GM19023 (cell line): ENCODE measurements at regions not wholly inside any gene's neighbourhood (a gene's known extent, or its start where the extent isn't known, plus 50 kb on each side); places are given as distances from the start of the nearest gene placed in this dataset.

Experiments used
- ATAC-seq: cut with Tn5 transposase; IDR thresholded peaks from one replicate; pipeline ENCODE4 v1.9.1; 2021; ENCODE audit warnings: mild to moderate bottlenecking, moderate library complexity; ENCODE audit not compliant: unreplicated experiment

DNA sequence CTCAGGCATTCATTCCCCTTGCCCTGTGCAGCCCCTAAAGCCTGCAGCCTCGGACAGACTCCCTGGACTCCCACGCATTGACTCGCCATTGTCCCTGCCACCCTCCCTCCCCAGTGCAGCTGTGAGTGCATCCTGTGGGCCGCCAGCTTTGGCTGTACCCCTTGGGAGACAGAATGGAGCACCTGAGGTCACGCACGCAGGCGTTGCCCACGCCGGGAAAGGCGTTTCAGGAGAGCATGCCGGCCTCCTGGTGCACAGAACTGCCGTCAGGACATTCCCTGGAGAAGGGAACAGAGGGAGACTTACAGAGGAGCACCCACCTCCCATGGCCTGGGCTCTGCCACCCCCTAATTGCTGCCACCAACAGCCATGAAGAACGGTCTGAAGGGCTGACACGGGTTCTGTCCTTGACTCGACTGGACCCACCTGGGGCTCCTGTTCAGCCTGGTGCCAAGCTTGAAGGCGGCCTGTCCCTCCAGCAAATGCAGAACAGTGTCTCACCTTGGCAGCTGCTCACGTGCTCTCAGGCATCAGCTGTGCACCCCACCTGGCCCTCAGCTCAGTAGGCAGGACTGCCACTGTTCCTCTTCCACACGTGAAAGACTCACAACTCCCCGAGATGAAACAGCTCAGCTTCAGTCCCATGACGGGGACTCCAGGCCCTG is 503.8 kb downstream of the BRD1 start:
- ATAC-seq: no peak

DNA sequence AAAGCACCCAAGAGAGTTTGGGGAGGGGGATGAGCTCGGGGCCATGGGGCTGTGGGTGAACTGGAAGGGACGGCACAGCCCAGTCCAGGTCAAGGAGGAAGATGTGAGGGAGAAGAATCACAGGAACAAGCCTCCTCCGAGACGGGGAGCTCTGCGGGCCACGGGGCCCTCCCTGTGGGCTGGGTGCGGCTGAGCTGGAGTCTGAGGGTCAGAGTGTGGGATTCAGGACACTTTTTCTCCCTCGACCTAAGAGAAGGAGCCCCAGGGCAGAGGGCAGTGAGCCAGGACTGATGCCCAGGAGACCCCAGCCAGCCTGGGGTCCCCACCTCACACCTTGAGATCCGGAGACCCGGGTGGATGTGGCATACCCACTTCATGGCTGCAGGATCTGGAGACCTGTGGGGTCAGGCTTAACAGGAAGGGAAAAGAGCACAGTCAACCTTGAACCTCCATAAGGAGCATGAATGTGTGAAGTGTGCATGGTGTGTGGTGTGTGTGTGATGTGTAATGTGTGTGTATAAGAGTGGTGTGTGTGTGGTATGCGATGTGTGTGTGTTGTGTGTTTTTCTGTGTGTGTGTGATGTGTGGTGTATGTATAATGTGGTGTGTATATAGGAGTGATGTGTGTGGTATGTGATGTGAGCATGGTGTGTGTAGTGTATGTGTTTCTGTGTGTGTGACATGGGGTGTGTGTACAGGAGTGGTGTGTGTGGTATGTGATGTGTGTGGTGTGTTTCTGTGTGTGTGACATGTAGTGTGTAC is 504.6 kb downstream of the BRD1 start:
- no peak for ATAC-seq

DNA sequence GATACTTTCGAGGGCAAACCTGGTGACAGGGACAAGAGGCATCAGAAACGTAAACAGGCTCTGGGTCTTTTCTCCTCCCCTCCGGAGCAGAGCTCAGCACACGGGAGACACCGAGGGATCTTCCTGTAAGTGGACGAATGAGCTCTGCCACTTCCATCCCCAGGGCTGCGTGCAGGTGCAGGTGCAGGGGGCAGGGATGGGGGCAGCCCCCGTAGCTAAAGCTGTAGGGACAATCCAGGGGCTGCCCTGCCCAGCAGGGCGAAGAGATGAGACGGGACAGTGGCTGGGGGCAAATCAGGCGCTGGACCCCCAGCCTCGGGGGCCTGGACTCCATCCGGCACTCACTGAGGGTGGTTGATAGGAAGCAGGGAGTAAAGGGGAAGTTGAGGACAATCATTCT is 505.4 kb downstream of the BRD1 start:
- ATAC-seq: no peak

DNA sequence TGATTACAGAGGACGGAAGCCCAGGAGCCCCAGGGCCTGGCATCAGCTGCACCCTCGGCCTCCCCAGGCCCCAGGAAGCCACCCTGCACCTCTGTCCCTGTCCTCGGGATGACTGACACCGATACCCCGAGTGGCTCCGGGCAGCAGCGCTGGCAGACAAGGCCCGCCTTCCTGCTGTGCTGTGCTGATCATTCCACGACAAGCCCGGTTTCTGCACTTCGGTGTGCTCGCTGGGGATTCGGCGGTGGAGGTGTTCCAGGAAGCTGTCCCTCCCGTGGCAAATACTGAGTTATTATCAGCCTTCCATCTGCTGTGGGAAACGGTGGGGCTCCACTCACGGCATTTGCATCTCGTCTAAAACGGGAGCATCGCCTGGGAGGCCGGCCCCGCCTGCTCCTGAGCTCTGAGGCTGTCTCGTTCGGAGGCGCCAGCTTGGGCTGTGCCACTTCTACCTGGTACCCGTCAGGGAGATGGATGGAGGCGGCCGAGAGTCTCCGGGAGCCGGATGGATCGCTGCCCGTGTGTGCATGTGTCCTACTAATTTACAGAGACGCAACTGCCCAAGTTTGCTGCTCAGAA is 506.1 kb downstream of the BRD1 start:
- ATAC-seq: no peak

DNA sequence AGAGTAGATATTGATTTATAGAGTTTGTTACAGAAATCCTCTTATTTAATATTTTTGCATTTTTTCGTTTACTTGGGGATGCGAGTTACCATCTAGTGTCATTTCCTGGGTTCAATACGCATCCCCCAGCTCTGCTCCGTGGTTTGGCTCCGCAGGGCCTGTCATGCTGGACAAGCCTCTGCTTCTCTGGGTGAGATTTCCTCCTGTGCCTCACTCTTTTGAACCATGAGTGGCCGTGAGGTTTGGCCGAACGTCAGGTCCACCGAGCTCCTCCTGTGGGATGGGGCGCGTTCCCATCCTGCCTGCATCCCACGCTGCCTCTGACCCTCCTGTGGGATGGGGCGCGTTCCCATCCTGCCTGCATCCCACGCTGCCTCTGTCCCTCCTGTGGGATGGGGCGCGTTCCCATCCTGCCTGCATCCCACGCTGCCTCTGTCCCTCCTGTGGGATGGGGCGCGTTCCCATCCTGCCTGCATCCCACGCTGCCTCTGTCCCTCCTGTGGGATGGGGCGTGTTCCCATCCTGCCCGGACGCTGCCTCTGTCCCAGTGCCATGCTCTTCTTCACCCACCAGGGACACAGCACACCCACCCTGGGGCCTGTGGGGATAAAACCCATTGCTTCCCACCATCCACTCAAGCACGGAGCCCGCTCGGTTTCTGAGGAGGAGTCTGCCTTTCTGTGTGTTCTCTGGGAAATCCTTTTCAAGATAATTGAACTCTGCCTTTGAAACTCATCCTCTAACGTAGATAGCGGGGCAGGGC is 506.8 kb downstream of the BRD1 start:
- no peak for ATAC-seq

DNA sequence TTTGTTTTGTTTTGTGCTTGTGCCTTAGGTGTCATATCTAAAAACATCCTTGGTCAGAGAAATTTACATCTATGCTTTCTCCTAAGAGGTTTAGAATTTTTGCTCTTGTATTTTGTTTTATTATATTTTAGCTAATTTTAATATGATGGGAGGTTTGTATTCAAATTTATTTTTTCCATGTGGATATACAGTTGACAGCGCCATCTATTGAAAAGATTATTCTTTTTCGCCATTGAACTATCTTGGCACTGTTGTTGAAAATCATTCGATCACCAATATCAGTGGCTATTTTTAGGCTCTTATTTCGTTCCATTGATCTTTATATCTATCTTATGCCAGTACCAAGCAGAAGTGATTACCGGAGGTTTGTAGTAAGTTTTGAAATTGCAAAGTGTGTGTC is 510.3 kb downstream of the BRD1 start:
- no peak for ATAC-seq

DNA sequence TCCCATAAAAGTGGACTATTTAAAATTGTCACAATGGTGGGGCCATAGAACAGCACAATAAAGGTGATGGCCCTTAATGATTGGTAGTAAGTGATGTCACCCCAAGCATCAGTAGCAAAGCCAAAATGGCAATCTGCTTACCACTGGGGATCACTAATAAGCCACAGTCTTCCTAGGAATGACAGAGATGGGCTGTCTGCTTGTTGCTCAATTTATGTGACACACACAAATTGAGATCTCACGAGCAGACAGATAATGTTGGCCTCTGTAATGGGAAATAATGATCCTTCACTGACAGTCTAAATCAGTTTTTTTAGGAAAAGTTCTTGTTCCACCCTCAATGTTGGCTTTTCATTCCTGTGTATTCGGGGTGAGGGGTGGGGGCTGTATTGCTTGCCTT is 515.1 kb downstream of the BRD1 start:
- no peak for ATAC-seq

DNA sequence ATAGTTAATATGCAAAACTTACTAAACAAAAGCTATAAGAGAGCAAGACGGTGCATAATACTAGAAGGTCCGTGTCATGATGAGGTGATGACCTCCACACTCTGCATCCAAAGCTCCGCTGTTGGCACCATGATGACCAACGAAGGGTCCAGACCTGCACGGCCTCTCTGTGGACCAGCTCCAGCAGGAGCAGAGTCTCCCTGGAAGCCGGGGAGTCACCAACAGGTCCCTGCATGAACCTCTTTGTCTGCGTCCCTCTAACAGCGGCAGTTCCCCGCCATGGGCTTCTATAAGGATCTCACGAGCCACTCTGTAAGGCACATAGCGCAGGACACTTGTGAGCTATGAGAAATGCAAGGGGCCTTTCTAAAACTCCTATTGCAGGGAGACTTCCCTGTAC is 517.3 kb downstream of the BRD1 start:
- no peak for ATAC-seq

DNA sequence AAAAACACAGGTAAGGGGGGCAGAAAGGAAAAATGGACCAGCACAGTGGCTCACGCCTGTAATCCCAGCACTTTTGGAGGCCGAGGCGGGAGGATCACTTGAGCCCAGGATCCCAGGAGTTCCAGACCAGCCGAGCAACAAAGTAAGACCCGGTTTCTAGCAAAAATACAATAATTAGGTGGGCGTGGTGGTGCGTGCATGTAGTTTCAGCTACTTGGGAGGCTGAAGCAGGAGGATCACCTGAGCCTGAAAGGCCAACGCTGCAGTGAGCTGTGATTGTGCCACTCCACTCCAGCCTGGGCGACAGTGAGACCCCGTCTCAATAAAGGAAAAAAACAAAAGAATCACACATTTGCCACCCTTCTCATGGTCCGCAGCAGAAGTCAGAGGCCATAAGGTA is 519.4 kb downstream of the BRD1 start:
- no peak for ATAC-seq

DNA sequence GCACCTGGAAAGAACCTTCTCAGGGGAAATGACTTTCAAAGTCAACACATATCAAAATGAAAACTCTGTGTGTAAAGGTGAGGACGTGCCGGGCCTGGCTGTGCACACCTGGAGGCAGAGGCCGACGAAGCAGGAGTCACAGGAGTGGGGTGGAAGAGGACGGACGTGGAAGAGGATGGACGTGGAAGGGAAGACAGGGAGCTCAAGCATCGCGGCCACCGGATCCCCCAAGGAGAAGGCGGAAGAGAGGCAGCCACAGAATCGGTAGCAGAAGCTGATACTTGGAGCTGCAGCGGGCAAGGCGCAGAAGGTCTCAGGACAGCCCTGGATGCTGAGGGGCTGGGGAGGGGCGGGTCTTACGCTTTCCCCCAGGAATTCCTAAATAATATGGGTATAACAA is 519.8 kb downstream of the BRD1 start:
- ATAC-seq: no peak

DNA sequence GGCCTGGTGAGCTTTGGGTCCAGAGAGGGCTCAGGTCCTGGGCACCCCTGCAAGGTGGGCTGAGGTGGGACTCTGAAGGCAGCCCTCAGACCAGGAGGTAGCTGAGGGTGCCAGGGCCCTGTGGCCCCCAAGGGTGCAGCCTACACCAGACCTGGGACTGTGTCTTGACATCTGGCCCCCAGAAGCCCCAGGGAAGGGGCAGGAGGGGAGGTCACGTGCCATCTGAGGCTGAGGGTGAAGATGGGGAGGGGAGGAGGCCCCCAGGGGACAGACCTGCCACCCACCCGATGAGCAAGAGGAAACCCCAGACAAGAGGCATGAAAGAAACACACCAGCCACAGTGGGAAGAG is 520.2 kb downstream of the BRD1 start:
- ATAC-seq: no peak

DNA sequence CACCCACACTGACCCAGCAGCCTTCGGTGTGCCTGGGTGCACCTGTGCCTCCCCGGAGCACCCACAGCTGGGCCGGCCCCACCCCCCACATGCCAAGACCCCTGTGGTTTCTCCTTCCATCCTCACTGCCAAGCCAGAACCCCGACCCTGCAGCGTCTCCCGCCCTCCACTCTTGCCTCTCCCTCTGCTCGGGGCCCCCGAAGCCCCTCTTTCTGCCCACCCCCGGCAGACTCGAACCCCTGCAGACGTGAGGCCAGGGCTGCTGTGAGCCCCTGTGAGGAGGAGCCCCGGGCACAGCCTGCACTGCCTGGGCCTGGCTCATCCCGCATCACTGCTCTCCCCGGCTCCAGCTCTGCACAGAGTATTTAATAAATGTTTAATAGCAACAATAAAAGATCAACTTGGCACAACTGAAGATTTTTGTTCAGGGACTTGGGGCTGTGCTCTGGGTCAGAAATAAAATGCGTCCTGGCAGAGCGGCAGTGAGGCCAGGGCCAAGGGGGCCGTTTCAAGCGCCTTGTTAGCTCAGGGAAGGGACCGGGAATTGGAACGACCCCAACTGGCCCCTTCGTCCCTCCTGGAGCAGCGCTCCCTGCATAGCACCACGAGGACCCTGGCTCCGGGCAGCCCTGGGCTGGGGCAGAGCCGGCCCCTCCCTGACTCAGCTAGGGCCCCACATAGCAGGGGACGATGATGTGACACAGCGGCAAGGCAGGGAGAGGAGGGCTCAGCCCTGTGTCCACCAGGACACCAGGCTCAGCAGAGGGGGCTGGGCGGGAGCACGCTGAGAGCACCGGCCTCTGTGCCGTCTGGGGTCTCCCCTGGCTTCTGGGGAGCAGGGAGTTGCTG is 520.8 kb downstream of the BRD1 start:
- ATAC-seq: no peak

DNA sequence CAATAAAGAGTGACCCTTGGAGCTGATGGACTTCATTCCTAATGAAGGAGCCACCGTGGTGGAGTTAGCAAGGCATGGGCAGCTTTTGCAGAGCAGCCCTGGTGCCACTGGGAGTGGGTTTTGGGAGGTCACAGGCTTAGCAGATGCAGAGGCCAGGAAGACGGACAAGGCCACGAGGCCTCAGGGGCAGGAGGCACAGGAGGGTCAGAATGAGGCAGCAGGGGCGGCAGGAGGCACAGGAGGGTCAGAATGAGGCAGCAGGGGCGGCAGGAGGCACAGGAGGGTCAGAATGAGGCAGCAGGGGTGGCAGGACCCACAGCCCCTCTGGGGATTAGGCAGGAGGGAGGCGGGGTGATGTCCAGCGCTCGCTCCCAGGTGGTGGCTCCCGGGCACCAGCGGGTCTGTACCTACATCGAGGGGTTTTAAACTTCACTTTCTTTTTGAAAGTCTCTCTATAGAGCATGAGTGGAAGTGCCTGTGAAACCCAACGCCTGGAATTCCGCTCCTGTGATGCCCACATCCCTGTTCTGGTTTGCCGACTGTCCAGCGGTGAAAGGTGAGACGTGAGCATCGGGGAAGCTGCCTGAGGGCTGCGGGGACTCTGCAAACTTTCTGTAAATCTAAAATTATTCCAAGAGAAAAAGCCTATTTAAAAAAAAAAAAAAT is 521.6 kb downstream of the BRD1 start:
- no peak for ATAC-seq

DNA sequence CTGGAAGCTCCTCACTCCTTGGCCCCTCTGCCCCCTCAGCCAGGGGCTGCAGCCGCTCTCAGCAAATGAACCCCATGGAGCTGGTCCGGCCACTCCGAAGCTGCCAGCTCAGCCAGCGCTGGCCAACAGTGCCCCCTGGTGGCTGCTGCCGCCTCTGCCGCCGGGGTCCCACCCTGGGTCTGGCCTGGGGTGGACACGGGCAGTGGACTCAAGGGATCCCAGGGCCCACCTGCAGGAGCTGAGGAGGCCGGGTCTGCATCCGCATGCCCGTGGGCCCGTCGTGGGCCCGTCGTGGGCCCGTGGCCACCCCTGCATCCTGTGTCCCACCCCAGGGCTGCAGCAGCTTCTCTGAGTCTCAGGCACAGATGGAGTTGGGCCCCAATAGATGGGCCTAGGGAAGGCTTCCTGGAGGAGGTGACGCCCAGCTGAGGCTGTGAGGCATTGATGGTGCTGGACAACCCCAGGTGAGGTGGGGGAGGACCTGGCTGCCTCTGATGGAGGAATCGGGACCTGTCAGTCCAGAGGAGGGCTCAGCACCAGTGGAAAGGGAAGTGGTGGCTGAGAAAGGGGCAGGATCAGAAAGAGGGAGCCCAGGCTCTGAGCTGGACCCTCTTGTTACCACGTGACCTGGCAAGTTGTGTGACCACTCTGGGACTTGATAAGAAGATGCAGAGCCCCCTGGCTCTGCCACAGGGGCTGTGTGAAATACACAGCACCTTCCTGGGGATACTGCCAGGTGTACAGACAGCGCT is 522.3 kb downstream of the BRD1 start:
- no peak for ATAC-seq

DNA sequence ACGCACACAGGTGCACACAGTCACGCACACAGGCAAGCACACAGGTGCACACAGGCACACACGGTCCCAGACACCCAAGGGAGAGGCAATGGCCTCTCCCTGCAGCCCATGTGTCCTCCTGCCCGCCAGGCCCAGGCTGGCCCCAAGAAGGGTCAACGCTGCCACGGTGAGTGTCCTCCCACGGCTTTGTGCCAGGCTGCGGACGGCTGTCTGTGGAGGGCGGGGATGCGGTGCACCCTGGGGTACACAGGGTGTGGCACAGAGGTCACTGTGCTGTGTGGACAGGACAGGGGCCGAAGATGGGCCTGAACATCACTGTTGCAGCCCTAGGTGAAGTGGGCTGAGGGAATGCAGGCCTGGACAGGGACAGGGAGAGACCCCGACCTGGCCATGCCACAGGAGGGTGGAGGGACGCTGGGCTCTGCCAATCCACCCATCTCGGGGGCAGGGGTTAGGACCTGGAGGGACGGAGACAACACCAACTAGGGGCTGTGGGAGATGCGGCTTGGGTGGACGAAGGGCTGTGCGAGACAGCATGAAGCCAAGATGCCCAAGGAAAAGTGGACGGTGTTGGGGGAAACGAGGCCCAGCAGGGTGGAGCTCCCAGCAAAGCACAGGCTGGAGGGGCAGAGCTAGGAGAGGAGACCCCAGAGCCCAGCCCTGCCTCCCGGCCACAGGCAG is 523.8 kb downstream of the BRD1 start:
- no peak for ATAC-seq

DNA sequence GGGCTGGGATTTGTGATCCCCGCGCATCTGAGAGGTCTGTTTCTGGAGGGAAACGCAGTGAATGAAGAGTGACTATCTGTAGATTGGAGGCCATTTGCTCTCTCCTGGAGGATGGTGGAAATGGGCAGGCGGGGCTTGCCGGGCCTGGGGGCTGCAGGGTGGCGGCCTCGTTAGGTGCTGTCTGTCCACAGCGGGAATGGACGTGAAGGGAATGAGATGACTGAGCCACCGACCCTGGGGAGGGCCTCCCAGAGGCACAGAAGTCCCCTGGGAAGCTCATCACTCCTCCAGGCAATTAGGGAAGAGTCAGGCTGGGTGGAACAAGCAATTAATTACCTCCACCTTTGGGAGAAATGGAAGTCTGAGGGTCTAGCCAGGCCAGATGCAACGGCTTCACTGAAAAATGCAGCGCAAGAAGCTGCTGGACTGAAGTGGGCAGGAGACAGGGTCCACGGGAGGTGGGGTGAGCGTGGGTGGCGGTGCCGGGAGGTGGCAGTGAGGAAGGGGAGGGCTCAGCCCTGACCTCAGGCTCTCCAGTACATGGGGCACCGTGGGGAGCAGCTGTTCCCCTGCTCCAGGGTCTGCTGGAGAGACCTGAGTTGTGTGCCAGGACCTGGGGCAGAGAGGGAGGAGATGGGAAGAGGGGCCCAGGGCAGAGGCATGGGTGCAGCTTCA is 524.5 kb downstream of the BRD1 start:
- no peak for ATAC-seq

DNA sequence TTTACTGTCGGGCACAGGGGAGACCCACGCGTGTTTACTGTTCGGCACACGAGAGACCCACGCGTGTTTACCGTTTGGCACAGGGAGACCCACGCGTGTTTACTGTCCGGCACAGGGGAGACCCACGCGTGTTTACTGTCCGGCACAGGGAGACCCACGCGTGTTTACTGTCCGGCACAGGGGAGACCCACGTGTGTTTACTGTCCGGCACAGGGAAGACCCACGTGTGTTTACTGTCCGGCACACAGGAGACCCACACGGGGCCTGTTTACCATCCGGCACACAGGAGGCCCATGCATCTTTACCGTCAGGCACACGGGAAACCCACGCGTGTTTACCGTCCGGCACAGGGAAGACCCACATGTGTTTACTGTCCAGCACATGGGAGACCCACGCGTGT is 525.1 kb downstream of the BRD1 start:
- no peak for ATAC-seq

DNA sequence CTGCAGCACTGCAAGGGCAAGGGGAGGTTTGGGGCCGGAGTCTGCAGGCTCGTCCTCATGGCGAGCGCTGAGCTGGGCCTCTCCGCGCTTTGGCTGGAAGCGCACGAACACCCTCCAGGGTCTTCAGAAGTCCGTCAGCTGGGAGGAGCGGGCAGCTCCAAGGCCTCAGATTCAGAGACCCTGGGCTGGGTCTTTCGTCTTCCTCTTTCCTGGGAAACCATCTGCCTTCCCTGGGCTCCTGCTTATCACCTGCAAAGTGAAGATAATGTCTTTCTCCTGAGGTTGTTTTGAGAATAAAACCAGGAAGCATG is 525.6 kb downstream of the BRD1 start:
- no peak for ATAC-seq
